ENCODE measurements at regions not wholly inside any gene's neighbourhood (a gene's known extent, or its start where the extent isn't known, plus 50 kb on each side); places are given as distances from the start of the nearest gene placed in this dataset.
A peak's percentile ranks its signal among the peaks of the same experiment; 100 is the strongest.

GRCh38 chr5:54672871-54673270 is 155.3 kb downstream of the SNX18 start:
- DNase-seq: no peak

- DNase-seq: no peak
These were observed 154.1 kb downstream of the SNX18 start for GRCh38 chr5:54671681-54672080.

GRCh38 chr5:54671111-54671531 is 153.6 kb downstream of the SNX18 start:
- DNase-seq: no peak

GRCh38 chr5:54670281-54670680 is 152.7 kb downstream of the SNX18 start:
- DNase-seq: no peak

GRCh38 chr5:54669845-54670244 is 152.3 kb downstream of the SNX18 start:
- DNase-seq: no peak

GRCh38 chr5:54669285-54669684 is 151.7 kb downstream of the SNX18 start:
- no peak for DNase-seq

GRCh38 chr5:54668096-54668495 is 150.5 kb downstream of the SNX18 start:
- no peak for DNase-seq

- DNase-seq: no peak
These were observed 149.6 kb downstream of the SNX18 start for GRCh38 chr5:54667136-54667535.

GRCh38 chr5:54663866-54664265 is 146.3 kb downstream of the SNX18 start:
- peak; percentile 23 for DNase-seq

GRCh38 chr5:54661111-54661510 is 143.6 kb downstream of the SNX18 start:
- no peak for DNase-seq

- DNase-seq: no peak
These were observed 142.2 kb downstream of the SNX18 start for GRCh38 chr5:54659700-54660131.

- no peak for DNase-seq
These were observed 140.5 kb downstream of the SNX18 start for GRCh38 chr5:54658010-54658409.

- DNase-seq: no peak
These were observed 138.7 kb downstream of the SNX18 start for GRCh38 chr5:54656261-54656728.

- DNase-seq: no peak
These were observed 138.2 kb downstream of the SNX18 start for GRCh38 chr5:54655761-54656160.

- DNase-seq: no peak
These were observed 137.7 kb downstream of the SNX18 start for GRCh38 chr5:54655266-54655665.

GRCh38 chr5:54653956-54654614 is 136.5 kb downstream of the SNX18 start:
- peak; percentile 35 for DNase-seq

- DNase-seq: no peak
These were observed 134.0 kb downstream of the SNX18 start for GRCh38 chr5:54651482-54652076.

GRCh38 chr5:54649041-54649504 is 131.5 kb downstream of the SNX18 start:
- DNase-seq: no peak

- DNase-seq: peak; percentile 67
These were observed 129.0 kb downstream of the SNX18 start for GRCh38 chr5:54646356-54647101.

- DNase-seq: no peak
These were observed 128.4 kb downstream of the SNX18 start for GRCh38 chr5:54645882-54646355.

- DNase-seq: no peak
These were observed 126.7 kb downstream of the SNX18 start for GRCh38 chr5:54644226-54644625.

GRCh38 chr5:54643685-54644106 is 126.1 kb downstream of the SNX18 start:
- DNase-seq: no peak

GRCh38 chr5:54639621-54640020 is 122.1 kb downstream of the SNX18 start:
- no peak for DNase-seq

GRCh38 chr5:54638106-54638505 is 120.5 kb downstream of the SNX18 start:
- peak; percentile 33 for DNase-seq

All from hematopoietic multipotent progenitor cell treated with erythropoietin and hydrocortisone succinate and interleukin-3 and kit ligand, for 4 days (in vitro differentiated cells).